H9 (cell line): ENCODE measurements at regions not wholly inside any gene's neighbourhood (a gene's known extent, or its start where the extent isn't known, plus 50 kb on each side); places are given as distances from the start of the nearest gene placed in this dataset.

Experiments
- DNase-seq: peaks from one replicate; pipeline ENCODE4 v3.0.0-alpha.2; 2017
- H2AFZ ChIP-seq: one replicate; pipeline ENCODE4 v1.6.1; 2013; ENCODE audit warnings: mild to moderate bottlenecking, low read length, control low read depth, moderate library complexity
- H2AK5ac ChIP-seq: 2 replicates; pipeline ENCODE4 v1.6.1; 2013; ENCODE audit warnings: low read length, control low read depth, mixed read lengths; ENCODE audit not compliant: insufficient read length
- H2BK120ac ChIP-seq: one replicate; pipeline ENCODE4 v1.6.1; 2013; ENCODE audit warnings: low read depth, mild to moderate bottlenecking, low read length, control low read depth, inconsistent platforms; ENCODE audit not compliant: poor library complexity, severe bottlenecking
- H2BK12ac ChIP-seq: 2 replicates; pipeline ENCODE4 v1.6.1; 2013; ENCODE audit warnings: low read length, control low read depth, mixed read lengths, low read depth; ENCODE audit not compliant: insufficient read length
- H2BK15ac ChIP-seq: 2 replicates; pipeline ENCODE4 v1.6.1; 2013; ENCODE audit warnings: low read depth, low read length, control low read depth
- H2BK20ac ChIP-seq: one replicate; pipeline ENCODE4 v1.6.1; 2013; ENCODE audit warnings: low read depth, mild to moderate bottlenecking, low read length, control low read depth, inconsistent platforms; ENCODE audit not compliant: poor library complexity, severe bottlenecking
- H2BK5ac ChIP-seq: 2 replicates; pipeline ENCODE4 v1.6.1; 2013; ENCODE audit warnings: low read length, control low read depth, mixed read lengths; ENCODE audit not compliant: insufficient read length
- H3K14ac ChIP-seq: 2 replicates; pipeline ENCODE4 v1.6.1; 2013; ENCODE audit warnings: low read length, control low read depth; ENCODE audit not compliant: insufficient read depth
- H3K18ac ChIP-seq: 2 replicates; pipeline ENCODE4 v1.6.1; 2013; ENCODE audit warnings: low read depth, mild to moderate bottlenecking, mixed read lengths, low read length, control low read depth; ENCODE audit not compliant: insufficient read length
- H3K23ac ChIP-seq: 2 replicates; pipeline ENCODE4 v1.6.1; 2013; ENCODE audit warnings: low read length, control low read depth, mixed read lengths, low read depth; ENCODE audit not compliant: insufficient read length
- H3K23me2 ChIP-seq: 2 replicates; pipeline ENCODE4 v1.6.1; 2013; ENCODE audit warnings: low read depth, mild to moderate bottlenecking, mixed read lengths, low read length, control low read depth; ENCODE audit not compliant: insufficient read length, poor library complexity, severe bottlenecking
- H3K27ac ChIP-seq: 2 replicates; pipeline ENCODE4 v1.5.1; 2013; ENCODE audit warnings: low read length, control low read depth, mixed read lengths, low read depth; ENCODE audit not compliant: insufficient read length
- H3K27me3 ChIP-seq: 2 replicates; pipeline ENCODE4 v1.6.1; 2013; ENCODE audit warnings: low read length, control low read depth, inconsistent platforms; ENCODE audit not compliant: insufficient read depth
- H3K4ac ChIP-seq: 2 replicates; pipeline ENCODE4 v1.6.1; 2013; ENCODE audit warnings: low read depth, mild to moderate bottlenecking, control low read depth, inconsistent platforms, low read length, moderate library complexity
- H3K4me1 ChIP-seq: 2 replicates; pipeline ENCODE4 v1.6.1; 2013; ENCODE audit warnings: low read length, control low read depth, inconsistent platforms; ENCODE audit not compliant: insufficient read depth
- H3K4me2 ChIP-seq: 2 replicates; pipeline ENCODE4 v1.6.1; 2013; ENCODE audit warnings: low read length, control low read depth, mixed read lengths; ENCODE audit not compliant: insufficient read length, insufficient read depth
- H3K56ac ChIP-seq: 2 replicates; pipeline ENCODE4 v1.6.1; 2013; ENCODE audit warnings: low read depth, mild to moderate bottlenecking, mixed read lengths, low read length, control low read depth; ENCODE audit not compliant: insufficient read length
- H3K79me1 ChIP-seq: 2 replicates; pipeline ENCODE4 v1.6.1; 2013; ENCODE audit warnings: low read depth, mild to moderate bottlenecking, moderate library complexity, low read length, control low read depth, inconsistent platforms; ENCODE audit not compliant: insufficient read depth, poor library complexity, severe bottlenecking
- H3K79me2 ChIP-seq: 2 replicates; pipeline ENCODE4 v1.6.1; 2013; ENCODE audit warnings: low read length, control low read depth, inconsistent platforms; ENCODE audit not compliant: insufficient read depth
- H3K9ac ChIP-seq: 2 replicates; pipeline ENCODE4 v1.6.1; 2013; ENCODE audit warnings: low read length, control low read depth, mixed read lengths; ENCODE audit not compliant: insufficient read length; ENCODE audit errors: extremely low read depth
- H3K9me3 ChIP-seq: one replicate; pipeline ENCODE4 v1.6.1; 2013; ENCODE audit warnings: low read depth, low read length, inconsistent platforms; ENCODE audit not compliant: control insufficient read depth
- H3T11ph ChIP-seq: one replicate; pipeline ENCODE4 v1.6.1; 2013; ENCODE audit warnings: mild to moderate bottlenecking, low read length, control low read depth, inconsistent platforms
- H4K20me1 ChIP-seq: one replicate; pipeline ENCODE4 v1.6.1; 2013; ENCODE audit not compliant: control insufficient read depth, insufficient read length, insufficient read depth
- H4K5ac ChIP-seq: 2 replicates; pipeline ENCODE4 v1.6.1; 2013; ENCODE audit warnings: low read depth, mild to moderate bottlenecking, mixed read lengths, low read length, control low read depth; ENCODE audit not compliant: insufficient read length
- H4K8ac ChIP-seq: replicated peaks from 2 replicates; pipeline ENCODE4 v1.6.1; 2013; ENCODE audit warnings: low read length, control low read depth, mixed read lengths, low read depth; ENCODE audit not compliant: insufficient read length
- H4K91ac ChIP-seq: 2 replicates; pipeline ENCODE4 v1.6.1; 2013; ENCODE audit warnings: low read depth, mild to moderate bottlenecking, moderate library complexity, mixed read lengths, low read length, control low read depth; ENCODE audit not compliant: insufficient read length
- H3K27ac Mint-ChIP-seq, 3 experiments: 2 replicates in 2 of 3; 3 replicates in 1 of 3; pipeline ENCODE4 v1.8.0; 2020 to 2021; ENCODE audit warnings: mixed read lengths in 3 of 3, mild to moderate bottlenecking in 1 of 3, moderate library complexity in 1 of 3
- H3K27me3 Mint-ChIP-seq: 2 replicates; pipeline ENCODE4 v1.8.0; 2021; ENCODE audit warnings: low read depth, mild to moderate bottlenecking, moderate library complexity, mixed read lengths
- H3K36me3 Mint-ChIP-seq, 3 experiments: 2 replicates in 2 of 3; 3 replicates in 1 of 3; pipeline ENCODE4 v1.8.0; 2020 to 2021; ENCODE audit warnings: low read depth in 3 of 3, mixed read lengths in 3 of 3; ENCODE audit not compliant: insufficient read depth in 1 of 3
- H3K4me1 Mint-ChIP-seq, 2 experiments: 2 replicates each; pipeline ENCODE4 v1.8.0; 2020; ENCODE audit warnings: mixed read lengths in 2 of 2
- H3K4me3 Mint-ChIP-seq, 2 experiments: 2 replicates in 1 of 2; 3 replicates in 1 of 2; pipeline ENCODE4 v1.8.0; 2020 to 2021; ENCODE audit warnings: mild to moderate bottlenecking in 2 of 2, mixed read lengths in 2 of 2, moderate library complexity in 1 of 2
- H3K9me3 Mint-ChIP-seq, 2 experiments: 2 replicates in 1 of 2; 3 replicates in 1 of 2; pipeline ENCODE4 v1.8.0; 2020; ENCODE audit warnings: mild to moderate bottlenecking in 2 of 2, mixed read lengths in 2 of 2, moderate library complexity in 1 of 2
- WGBS: extraction: QIAGEN DNeasy Blood & Tissue Kit; methylation state at CpG from one replicate; pipeline ENCODE4 v1.1.7; 2013; ENCODE audit warnings: missing lambda C conversion rate, low lambda C conversion rate, mixed read lengths; ENCODE audit not compliant: insufficient read length; ENCODE audit errors: extremely low coverage; 5-methylcytosine and 5-hydroxymethylcytosine counted together
- TF ChIP-seq, protein P1 (sequence below): fragments of 200-600 bp; sonication (generic); conservative IDR thresholded peaks from 3 replicates; pipeline ENCODE4 v1.8.0; 2021; ENCODE audit warnings: antibody characterized with exemption, mild to moderate bottlenecking

- Histone ChIP-seq H4K20me1 (no peaks in the 10 kb centered on the region), H3T11ph (no peak overlapping the region), H2BK20ac (no peak overlapping the region), H2BK120ac (no peak overlapping the region), H2BK5ac (no peak overlapping the region), H3K23me2 (no peaks in the 10 kb centered on the region), H2AFZ (no peak overlapping the region), H3K18ac (no peak overlapping the region), H2BK12ac (no peak overlapping the region), H3K23ac (no peak overlapping the region), H4K91ac (no peak overlapping the region), H3K9me3 (no peaks in the 10 kb centered on the region), H2BK15ac (no peak overlapping the region), H4K8ac (no peak overlapping the region), H3K14ac (no peak overlapping the region), H3K27me3 (no peaks in the 10 kb centered on the region), H3K79me2 (no peaks in the 10 kb centered on the region), H3K4me2 (no peak overlapping the region), H3K56ac (no peak overlapping the region), H3K27ac (no peak overlapping the region), H3K79me1 (no peaks in the 10 kb centered on the region), H2AK5ac (no peak overlapping the region), H3K4ac (no peak overlapping the region), H4K5ac (no peak overlapping the region), H3K9ac (no peak overlapping the region), H3K4me1 (no peaks in the 10 kb centered on the region)
- WGBS, result no CpG with 5 or more reads among the region's 3 CpGs
- no peaks in the 10 kb centered on the region for H3K4me1 Mint-ChIP-seq
- DNase-seq, result no peak
- no peak overlapping the region for H3K27ac Mint-ChIP-seq
- peaks cover 10 to 11% of the 10 kb centered on the region in 2 experiments for H3K9me3 Mint-ChIP-seq
- TF ChIP-seq, protein P1, sequence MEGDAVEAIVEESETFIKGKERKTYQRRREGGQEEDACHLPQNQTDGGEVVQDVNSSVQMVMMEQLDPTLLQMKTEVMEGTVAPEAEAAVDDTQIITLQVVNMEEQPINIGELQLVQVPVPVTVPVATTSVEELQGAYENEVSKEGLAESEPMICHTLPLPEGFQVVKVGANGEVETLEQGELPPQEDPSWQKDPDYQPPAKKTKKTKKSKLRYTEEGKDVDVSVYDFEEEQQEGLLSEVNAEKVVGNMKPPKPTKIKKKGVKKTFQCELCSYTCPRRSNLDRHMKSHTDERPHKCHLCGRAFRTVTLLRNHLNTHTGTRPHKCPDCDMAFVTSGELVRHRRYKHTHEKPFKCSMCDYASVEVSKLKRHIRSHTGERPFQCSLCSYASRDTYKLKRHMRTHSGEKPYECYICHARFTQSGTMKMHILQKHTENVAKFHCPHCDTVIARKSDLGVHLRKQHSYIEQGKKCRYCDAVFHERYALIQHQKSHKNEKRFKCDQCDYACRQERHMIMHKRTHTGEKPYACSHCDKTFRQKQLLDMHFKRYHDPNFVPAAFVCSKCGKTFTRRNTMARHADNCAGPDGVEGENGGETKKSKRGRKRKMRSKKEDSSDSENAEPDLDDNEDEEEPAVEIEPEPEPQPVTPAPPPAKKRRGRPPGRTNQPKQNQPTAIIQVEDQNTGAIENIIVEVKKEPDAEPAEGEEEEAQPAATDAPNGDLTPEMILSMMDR, result no peak
- peaks cover 8% of the 10 kb centered on the region; the same call in 1 of the 2 replicates for H3K27me3 Mint-ChIP-seq
- no peak overlapping the region for H3K4me3 Mint-ChIP-seq
- peaks cover 0 to 4% (median 1%) of the 10 kb centered on the region in 3 experiments; a peak in 2 of 7 replicates for H3K36me3 Mint-ChIP-seq
Measured at GRCh38 chr2:121164042-121164441, 121.0 kb downstream of the TFCP2L1 start.
